ENCODE measurements at regions not wholly inside any gene's neighbourhood (a gene's known extent, or its start where the extent isn't known, plus 50 kb on each side); places are given as distances from the start of the nearest gene placed in this dataset.

GRCh38 chr13:79673993-79674377 is 193.0 kb downstream of the NDFIP2 start:
- H3K9me3 Mint-ChIP-seq = no peaks in the 10 kb centered on the region
- H3K27me3 Mint-ChIP-seq = peaks cover 0 to 1% of the 10 kb centered on the region in 2 donors
- H3K4me3 Mint-ChIP-seq = no peak overlapping the region
- no peak for DNase-seq
- no peak overlapping the region for H3K4me3 ChIP-seq (ENCODE audit: low read length in 2 of 2)
- H3K4me1 Mint-ChIP-seq = no peaks in the 10 kb centered on the region
- ChIA-PET POLR2A (ENCODE audit: partially characterized antibody) (no interaction called here), CTCF (ENCODE audit: partially characterized antibody) (no interaction called here)
- H3K9me3 ChIP-seq (ENCODE audit: control insufficient read depth in 1 of 2, low read length in 2 of 2) = no peaks in the 10 kb centered on the region
- H3K27me3 ChIP-seq (ENCODE audit: insufficient read depth, low read length) = no peaks in the 10 kb centered on the region
- intact Hi-C loops (cut with micrococcal nuclease) = loop anchor here (10.0 kb wide), 1 partner anchor 1341 kb away; no protein-coding TSS in a partner anchor
- H3K4me1 ChIP-seq (ENCODE audit: insufficient read depth, low read length) = no peaks in the 10 kb centered on the region
- H3K27ac Mint-ChIP-seq = no peak overlapping the region
- H3K36me3 Mint-ChIP-seq = no peaks in the 10 kb centered on the region
- H3K27ac ChIP-seq (ENCODE audit: low read depth, low read length) = no peak overlapping the region
- H3K36me3 ChIP-seq (ENCODE audit: insufficient read depth, low read length) = no peaks in the 10 kb centered on the region

- POLR2A ChIA-PET (ENCODE audit: partially characterized antibody) = no interaction called here
- CTCF ChIA-PET (ENCODE audit: partially characterized antibody) = no interaction called here
- H3K4me3 ChIP-seq (ENCODE audit: low read length in 2 of 2) = no peak overlapping the region
- DNase-seq = no peak
- H3K9me3 Mint-ChIP-seq = no peaks in the 10 kb centered on the region
- no peak overlapping the region for H3K27ac ChIP-seq (ENCODE audit: low read depth, low read length)
- H3K4me3 Mint-ChIP-seq = no peak overlapping the region
- no peaks in the 10 kb centered on the region for H3K27me3 ChIP-seq (ENCODE audit: insufficient read depth, low read length)
- H3K9me3 ChIP-seq (ENCODE audit: control insufficient read depth in 1 of 2, low read length in 2 of 2) = no peaks in the 10 kb centered on the region
- no peaks in the 10 kb centered on the region for H3K36me3 Mint-ChIP-seq
- no peak overlapping the region for H3K27ac Mint-ChIP-seq
- H3K4me1 ChIP-seq (ENCODE audit: insufficient read depth, low read length) = no peaks in the 10 kb centered on the region
- no peaks in the 10 kb centered on the region for H3K4me1 Mint-ChIP-seq
- intact Hi-C loops (cut with micrococcal nuclease) = loop anchor here (10.0 kb wide), 1 partner anchor 1341 kb away; no protein-coding TSS in a partner anchor
- peaks cover 0 to under 1% of the 10 kb centered on the region in 2 donors for H3K27me3 Mint-ChIP-seq
- H3K36me3 ChIP-seq (ENCODE audit: insufficient read depth, low read length) = no peaks in the 10 kb centered on the region
These were observed 192.5 kb downstream of the NDFIP2 start for GRCh38 chr13:79673310-79673992.

- ChIA-PET POLR2A (ENCODE audit: partially characterized antibody) (no interaction called here), CTCF (ENCODE audit: partially characterized antibody) (no interaction called here)
- no peaks in the 10 kb centered on the region for H3K27me3 ChIP-seq (ENCODE audit: insufficient read depth, low read length)
- H3K4me1 ChIP-seq (ENCODE audit: insufficient read depth, low read length) = no peaks in the 10 kb centered on the region
- Mint-ChIP-seq H3K27ac (no peak overlapping the region), H3K36me3 (no peaks in the 10 kb centered on the region), H3K27me3 (no peaks in the 10 kb centered on the region), H3K9me3 (no peaks in the 10 kb centered on the region), H3K4me1 (no peaks in the 10 kb centered on the region), H3K4me3 (no peak overlapping the region)
- no peak overlapping the region for H3K27ac ChIP-seq (ENCODE audit: low read depth, low read length)
- no peak overlapping the region for H3K4me3 ChIP-seq (ENCODE audit: low read length in 2 of 2)
- no peak for DNase-seq
- no peaks in the 10 kb centered on the region for H3K36me3 ChIP-seq (ENCODE audit: insufficient read depth, low read length)
- no peaks in the 10 kb centered on the region for H3K9me3 ChIP-seq (ENCODE audit: control insufficient read depth in 1 of 2, low read length in 2 of 2)
- intact Hi-C loops (cut with micrococcal nuclease) = loop anchor here (10.0 kb wide), 1 partner anchor 1343 kb away; no protein-coding TSS in a partner anchor
These were observed 190.5 kb downstream of the NDFIP2 start for GRCh38 chr13:79671420-79671819.

- CTCF ChIA-PET (ENCODE audit: partially characterized antibody) = no interaction called here
These were observed 187.3 kb downstream of the NDFIP2 start for GRCh38 chr13:79668201-79668752.

GRCh38 chr13:79667771-79668170 is 186.8 kb downstream of the NDFIP2 start:
- Mint-ChIP-seq H3K4me3 (no peak overlapping the region), H3K36me3 (no peaks in the 10 kb centered on the region), H3K9me3 (peaks cover 0 to 4% (median 0%) of the 10 kb centered on the region in 8 donors), H3K4me1 (no peaks in the 10 kb centered on the region), H3K27me3 (peaks cover 0 to under 1% of the 10 kb centered on the region in 2 donors), H3K27ac (no peak overlapping the region)
- Histone ChIP-seq H3K36me3 (ENCODE audit: insufficient read depth, low read length) (no peaks in the 10 kb centered on the region), H3K27me3 (ENCODE audit: insufficient read depth, low read length) (no peaks in the 10 kb centered on the region), H3K4me3 (ENCODE audit: low read length in 2 of 2) (no peak overlapping the region), H3K4me1 (ENCODE audit: insufficient read depth, low read length) (no peaks in the 10 kb centered on the region), H3K27ac (ENCODE audit: low read depth, low read length) (no peak overlapping the region), H3K9me3 (ENCODE audit: control insufficient read depth in 1 of 2, low read length in 2 of 2) (no peaks in the 10 kb centered on the region)
- DNase-seq = no peak
- ChIA-PET POLR2A (ENCODE audit: partially characterized antibody) (no interaction called here), CTCF (ENCODE audit: partially characterized antibody) (no interaction called here)
- intact Hi-C loops (cut with micrococcal nuclease) = no loop called here

More at GRCh38 chr13:79668201-79668752, 187.3 kb downstream of the NDFIP2 start:
- no peaks in the 10 kb centered on the region for H3K4me1 ChIP-seq (ENCODE audit: insufficient read depth, low read length)
- DNase-seq = no peak
- Mint-ChIP-seq H3K36me3 (no peaks in the 10 kb centered on the region), H3K27me3 (no peaks in the 10 kb centered on the region), H3K9me3 (peaks cover 0 to 4% (median 0%) of the 10 kb centered on the region in 8 donors), H3K27ac (no peak overlapping the region), H3K4me3 (no peak overlapping the region), H3K4me1 (no peaks in the 10 kb centered on the region)
- H3K27me3 ChIP-seq (ENCODE audit: insufficient read depth, low read length) = no peaks in the 10 kb centered on the region
- intact Hi-C loops (cut with micrococcal nuclease) = no loop called here
- POLR2A ChIA-PET (ENCODE audit: partially characterized antibody) = no interaction called here
- H3K4me3 ChIP-seq (ENCODE audit: low read length in 2 of 2) = no peak overlapping the region
- H3K9me3 ChIP-seq (ENCODE audit: control insufficient read depth in 1 of 2, low read length in 2 of 2) = no peaks in the 10 kb centered on the region
- no peaks in the 10 kb centered on the region for H3K36me3 ChIP-seq (ENCODE audit: insufficient read depth, low read length)
- H3K27ac ChIP-seq (ENCODE audit: low read depth, low read length) = no peak overlapping the region

- Mint-ChIP-seq H3K9me3 (peaks cover 0 to 4% (median 0%) of the 10 kb centered on the region in 8 donors), H3K4me3 (no peak overlapping the region), H3K4me1 (no peaks in the 10 kb centered on the region), H3K27me3 (peaks cover 0 to 3% of the 10 kb centered on the region in 2 donors), H3K27ac (no peak overlapping the region), H3K36me3 (no peaks in the 10 kb centered on the region)
- no peak overlapping the region for H3K27ac ChIP-seq (ENCODE audit: low read depth, low read length)
- no peaks in the 10 kb centered on the region for H3K4me1 ChIP-seq (ENCODE audit: insufficient read depth, low read length)
- H3K27me3 ChIP-seq (ENCODE audit: insufficient read depth, low read length) = no peaks in the 10 kb centered on the region
- no peak for DNase-seq
- CTCF ChIA-PET (ENCODE audit: partially characterized antibody) = no interaction called here
- intact Hi-C loops (cut with micrococcal nuclease) = no loop called here
- POLR2A ChIA-PET (ENCODE audit: partially characterized antibody) = no interaction called here
- H3K36me3 ChIP-seq (ENCODE audit: insufficient read depth, low read length) = no peaks in the 10 kb centered on the region
- no peak overlapping the region for H3K4me3 ChIP-seq (ENCODE audit: low read length in 2 of 2)
- no peaks in the 10 kb centered on the region for H3K9me3 ChIP-seq (ENCODE audit: control insufficient read depth in 1 of 2, low read length in 2 of 2)
These were observed 183.2 kb downstream of the NDFIP2 start for GRCh38 chr13:79663977-79664636.

- no peak overlapping the region for H3K4me3 ChIP-seq (ENCODE audit: low read length in 2 of 2)
- intact Hi-C loops (cut with micrococcal nuclease) = no loop called here
- DNase-seq = no peak
- no peaks in the 10 kb centered on the region for H3K4me1 Mint-ChIP-seq
- H3K27ac Mint-ChIP-seq = no peak overlapping the region
- POLR2A ChIA-PET (ENCODE audit: partially characterized antibody) = no interaction called here
- no peaks in the 10 kb centered on the region for H3K27me3 ChIP-seq (ENCODE audit: insufficient read depth, low read length)
- H3K27ac ChIP-seq (ENCODE audit: low read depth, low read length) = no peak overlapping the region
- H3K9me3 Mint-ChIP-seq = peaks cover 0 to 4% (median 0%) of the 10 kb centered on the region in 8 donors
- no peaks in the 10 kb centered on the region for H3K9me3 ChIP-seq (ENCODE audit: control insufficient read depth in 1 of 2, low read length in 2 of 2)
- H3K36me3 Mint-ChIP-seq = no peaks in the 10 kb centered on the region
- peaks cover 0 to 3% of the 10 kb centered on the region in 2 donors for H3K27me3 Mint-ChIP-seq
- H3K36me3 ChIP-seq (ENCODE audit: insufficient read depth, low read length) = no peaks in the 10 kb centered on the region
- no peaks in the 10 kb centered on the region for H3K4me1 ChIP-seq (ENCODE audit: insufficient read depth, low read length)
- H3K4me3 Mint-ChIP-seq = no peak overlapping the region
- CTCF ChIA-PET (ENCODE audit: partially characterized antibody) = no interaction called here
These were observed 182.5 kb downstream of the NDFIP2 start for GRCh38 chr13:79663435-79663834.

Data from CD4-positive, alpha-beta memory T cell (primary cell).